ENCODE measurements at regions not wholly inside any gene's neighbourhood (a gene's known extent, or its start where the extent isn't known, plus 50 kb on each side); places are given as distances from the start of the nearest gene placed in this dataset.

DNA sequence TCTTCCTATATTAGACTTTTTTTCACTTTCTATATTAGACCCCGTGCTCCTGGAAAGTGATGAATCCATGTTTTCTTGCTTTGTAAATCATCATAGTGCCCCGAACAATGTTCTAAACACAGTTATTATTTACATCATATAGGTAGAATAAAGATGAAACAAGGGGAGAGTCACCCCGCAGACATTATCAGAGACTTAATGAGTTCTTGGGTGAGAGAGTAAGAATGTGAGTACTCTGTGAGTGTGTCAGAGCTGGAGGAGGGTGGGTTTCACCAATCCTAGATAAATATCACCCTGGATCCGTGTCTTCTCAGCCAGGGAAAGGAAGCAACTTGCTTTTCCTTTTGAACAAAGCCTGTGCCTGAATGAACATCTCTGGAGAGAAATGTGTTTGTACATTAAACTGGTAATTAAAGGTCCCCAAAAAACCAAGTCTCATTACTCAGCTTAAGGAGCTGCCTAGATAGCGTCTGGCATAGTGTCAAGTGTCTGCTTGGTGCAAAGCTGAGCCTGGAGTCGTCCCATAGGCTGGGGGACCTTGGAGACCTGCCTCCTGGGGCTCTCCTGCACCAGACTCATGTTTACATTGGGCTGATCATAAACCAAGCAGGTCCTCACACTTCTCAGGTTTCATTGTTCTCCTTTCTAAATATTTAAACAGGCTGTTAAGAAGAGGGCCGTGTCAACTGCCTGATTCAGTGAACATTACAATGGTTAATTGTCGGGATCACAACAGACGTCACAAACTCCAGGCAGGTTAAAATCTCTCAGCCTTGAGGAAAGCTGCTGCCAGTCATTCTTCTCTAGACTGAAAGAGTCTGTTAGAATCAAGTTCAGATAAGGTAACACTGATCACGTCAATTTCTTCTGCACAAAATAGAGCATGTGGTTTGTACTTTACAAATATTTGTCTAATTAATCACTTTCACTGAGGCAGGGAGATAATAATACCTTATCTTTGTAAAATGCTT is 179.7 kb upstream of the MYLIP start (continued):
- TF ChIP-seq, protein P1, sequence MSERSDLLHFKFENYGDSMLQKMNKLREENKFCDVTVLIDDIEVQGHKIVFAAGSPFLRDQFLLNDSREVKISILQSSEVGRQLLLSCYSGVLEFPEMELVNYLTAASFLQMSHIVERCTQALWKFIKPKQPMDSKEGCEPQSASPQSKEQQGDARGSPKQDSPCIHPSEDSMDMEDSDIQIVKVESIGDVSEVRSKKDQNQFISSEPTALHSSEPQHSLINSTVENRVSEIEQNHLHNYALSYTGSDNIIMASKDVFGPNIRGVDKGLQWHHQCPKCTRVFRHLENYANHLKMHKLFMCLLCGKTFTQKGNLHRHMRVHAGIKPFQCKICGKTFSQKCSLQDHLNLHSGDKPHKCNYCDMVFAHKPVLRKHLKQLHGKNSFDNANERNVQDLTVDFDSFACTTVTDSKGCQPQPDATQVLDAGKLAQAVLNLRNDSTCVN (tag by site-specific recombination; optimal IDR thresholded peaks at IDR 0.05) = no peak
- TF ChIP-seq ZNF549 (tag by site-specific recombination; IDR thresholded peaks at IDR 0.05) = no peak
- TF ChIP-seq ZNF660 (tag by site-specific recombination; IDR thresholded peaks at IDR 0.05) = peak; percentile 66; the same call in 1 of the 2 replicates
- peak; percentile 98 for TF ChIP-seq SP7 (tag by site-specific recombination; IDR thresholded peaks at IDR 0.05)
- no peak for TF ChIP-seq ZNF830 (tag by site-specific recombination; IDR thresholded peaks at IDR 0.05; ENCODE audit: low read depth)
- no peak for TF ChIP-seq SETDB1 (IDR thresholded peaks at IDR 0.05; ENCODE audit: insufficient read length, low read length)
- peak; percentile 46; the same call in 1 of the 2 replicates for TF ChIP-seq TCF7L2 (IDR thresholded peaks at IDR 0.05; ENCODE audit: borderline replicate concordance, low read depth, low read length)
- peak; percentile 59; the same call in 1 of the 2 replicates for TF ChIP-seq ZFP69B (tag by site-specific recombination; IDR thresholded peaks at IDR 0.05)
- TF ChIP-seq, protein P2, sequence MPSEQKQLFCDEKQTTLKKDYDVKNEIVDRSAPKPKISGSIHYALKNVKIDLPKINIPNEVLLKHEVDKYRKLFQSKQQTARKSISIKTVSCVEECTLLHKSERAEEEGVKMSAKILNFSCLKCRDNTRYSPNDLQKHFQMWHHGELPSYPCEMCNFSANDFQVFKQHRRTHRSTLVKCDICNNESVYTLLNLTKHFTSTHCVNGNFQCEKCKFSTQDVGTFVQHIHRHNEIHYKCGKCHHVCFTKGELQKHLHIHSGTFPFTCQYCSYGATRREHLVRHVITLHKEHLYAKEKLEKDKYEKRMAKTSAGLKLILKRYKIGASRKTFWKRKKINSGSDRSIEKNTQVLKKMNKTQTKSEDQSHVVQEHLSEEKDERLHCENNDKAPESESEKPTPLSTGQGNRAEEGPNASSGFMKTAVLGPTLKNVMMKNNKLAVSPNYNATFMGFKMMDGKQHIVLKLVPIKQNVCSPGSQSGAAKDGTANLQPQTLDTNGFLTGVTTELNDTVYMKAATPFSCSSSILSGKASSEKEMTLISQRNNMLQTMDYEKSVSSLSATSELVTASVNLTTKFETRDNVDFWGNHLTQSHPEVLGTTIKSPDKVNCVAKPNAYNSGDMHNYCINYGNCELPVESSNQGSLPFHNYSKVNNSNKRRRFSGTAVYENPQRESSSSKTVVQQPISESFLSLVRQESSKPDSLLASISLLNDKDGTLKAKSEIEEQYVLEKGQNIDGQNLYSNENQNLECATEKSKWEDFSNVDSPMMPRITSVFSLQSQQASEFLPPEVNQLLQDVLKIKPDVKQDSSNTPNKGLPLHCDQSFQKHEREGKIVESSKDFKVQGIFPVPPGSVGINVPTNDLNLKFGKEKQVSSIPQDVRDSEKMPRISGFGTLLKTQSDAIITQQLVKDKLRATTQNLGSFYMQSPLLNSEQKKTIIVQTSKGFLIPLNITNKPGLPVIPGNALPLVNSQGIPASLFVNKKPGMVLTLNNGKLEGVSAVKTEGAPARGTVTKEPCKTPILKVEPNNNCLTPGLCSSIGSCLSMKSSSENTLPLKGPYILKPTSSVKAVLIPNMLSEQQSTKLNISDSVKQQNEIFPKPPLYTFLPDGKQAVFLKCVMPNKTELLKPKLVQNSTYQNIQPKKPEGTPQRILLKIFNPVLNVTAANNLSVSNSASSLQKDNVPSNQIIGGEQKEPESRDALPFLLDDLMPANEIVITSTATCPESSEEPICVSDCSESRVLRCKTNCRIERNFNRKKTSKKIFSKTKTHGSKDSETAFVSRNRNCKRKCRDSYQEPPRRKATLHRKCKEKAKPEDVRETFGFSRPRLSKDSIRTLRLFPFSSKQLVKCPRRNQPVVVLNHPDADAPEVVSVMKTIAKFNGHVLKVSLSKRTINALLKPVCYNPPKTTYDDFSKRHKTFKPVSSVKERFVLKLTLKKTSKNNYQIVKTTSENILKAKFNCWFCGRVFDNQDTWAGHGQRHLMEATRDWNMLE (tag by site-specific recombination; conservative IDR thresholded peaks at IDR 0.05; ENCODE audit: low read depth) = 0 out of 2 replicates have a peak, but pooled peaks have one; percentile 23
- TF ChIP-seq GLIS1 (tag by site-specific recombination; IDR thresholded peaks at IDR 0.05) = peak; percentile 92
- peak; percentile 87 for TF ChIP-seq HOXD13 (CRISPR knock-in tag; IDR thresholded peaks at IDR 0.05; ENCODE audit: borderline replicate concordance)
- TF ChIP-seq OVOL3 (tag by site-specific recombination; IDR thresholded peaks at IDR 0.05) = peak; percentile 92
- no peak for TF ChIP-seq ZNF777 (tag by site-specific recombination; IDR thresholded peaks at IDR 0.05; ENCODE audit: borderline replicate concordance)
- TF ChIP-seq KLF7 (tag by site-specific recombination; IDR thresholded peaks at IDR 0.05; ENCODE audit: borderline replicate concordance) = peak; percentile 37; the same call in 1 of the 2 replicates
- peak; percentile 69; the same call in 1 of the 2 replicates for TF ChIP-seq ZNF580 (tag by site-specific recombination; IDR thresholded peaks at IDR 0.05)
- no peak for TF ChIP-seq ZNF274 (IDR thresholded peaks at IDR 0.05; ENCODE audit: low read length)
- TF ChIP-seq ZNF274 (tag by site-specific recombination; IDR thresholded peaks at IDR 0.05; ENCODE audit: borderline replicate concordance) = no peak
- peak; percentile 94 for TF ChIP-seq ZNF449 (tag by site-specific recombination; IDR thresholded peaks at IDR 0.05)
- no peak for TF ChIP-seq ZNF157 (tag by site-specific recombination; IDR thresholded peaks at IDR 0.05)
- TF ChIP-seq SP2 (tag by site-specific recombination; IDR thresholded peaks at IDR 0.05) = peak; percentile 62
- no peak for TF ChIP-seq ZNF654 (tag by site-specific recombination; IDR thresholded peaks at IDR 0.05; ENCODE audit: low read depth)
- TF ChIP-seq, protein P3, sequence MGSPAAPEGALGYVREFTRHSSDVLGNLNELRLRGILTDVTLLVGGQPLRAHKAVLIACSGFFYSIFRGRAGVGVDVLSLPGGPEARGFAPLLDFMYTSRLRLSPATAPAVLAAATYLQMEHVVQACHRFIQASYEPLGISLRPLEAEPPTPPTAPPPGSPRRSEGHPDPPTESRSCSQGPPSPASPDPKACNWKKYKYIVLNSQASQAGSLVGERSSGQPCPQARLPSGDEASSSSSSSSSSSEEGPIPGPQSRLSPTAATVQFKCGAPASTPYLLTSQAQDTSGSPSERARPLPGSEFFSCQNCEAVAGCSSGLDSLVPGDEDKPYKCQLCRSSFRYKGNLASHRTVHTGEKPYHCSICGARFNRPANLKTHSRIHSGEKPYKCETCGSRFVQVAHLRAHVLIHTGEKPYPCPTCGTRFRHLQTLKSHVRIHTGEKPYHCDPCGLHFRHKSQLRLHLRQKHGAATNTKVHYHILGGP (tag by site-specific recombination; IDR thresholded peaks at IDR 0.05) = peak; percentile 68
- TF ChIP-seq ZFP37 (tag by site-specific recombination; IDR thresholded peaks at IDR 0.05) = no peak
- TF ChIP-seq ZBTB48 (tag by site-specific recombination; IDR thresholded peaks at IDR 0.05) = no peak
- peak; percentile 39; the same call in 1 of the 2 replicates for TF ChIP-seq SP3 (tag by site-specific recombination; IDR thresholded peaks at IDR 0.05)
- TF ChIP-seq RBAK (tag by site-specific recombination; IDR thresholded peaks at IDR 0.05) = no peak
- TF ChIP-seq ZNF658 (tag by site-specific recombination; IDR thresholded peaks at IDR 0.05) = no peak
